HG03097 (cell line): ENCODE measurements at regions not wholly inside any gene's neighbourhood (a gene's known extent, or its start where the extent isn't known, plus 50 kb on each side); places are given as distances from the start of the nearest gene placed in this dataset.

Experiments
- ATAC-seq: cut with Tn5 transposase; IDR thresholded peaks from one replicate; pipeline ENCODE4 v1.9.1; 2021; ENCODE audit not compliant: unreplicated experiment, low FRiP score

DNA sequence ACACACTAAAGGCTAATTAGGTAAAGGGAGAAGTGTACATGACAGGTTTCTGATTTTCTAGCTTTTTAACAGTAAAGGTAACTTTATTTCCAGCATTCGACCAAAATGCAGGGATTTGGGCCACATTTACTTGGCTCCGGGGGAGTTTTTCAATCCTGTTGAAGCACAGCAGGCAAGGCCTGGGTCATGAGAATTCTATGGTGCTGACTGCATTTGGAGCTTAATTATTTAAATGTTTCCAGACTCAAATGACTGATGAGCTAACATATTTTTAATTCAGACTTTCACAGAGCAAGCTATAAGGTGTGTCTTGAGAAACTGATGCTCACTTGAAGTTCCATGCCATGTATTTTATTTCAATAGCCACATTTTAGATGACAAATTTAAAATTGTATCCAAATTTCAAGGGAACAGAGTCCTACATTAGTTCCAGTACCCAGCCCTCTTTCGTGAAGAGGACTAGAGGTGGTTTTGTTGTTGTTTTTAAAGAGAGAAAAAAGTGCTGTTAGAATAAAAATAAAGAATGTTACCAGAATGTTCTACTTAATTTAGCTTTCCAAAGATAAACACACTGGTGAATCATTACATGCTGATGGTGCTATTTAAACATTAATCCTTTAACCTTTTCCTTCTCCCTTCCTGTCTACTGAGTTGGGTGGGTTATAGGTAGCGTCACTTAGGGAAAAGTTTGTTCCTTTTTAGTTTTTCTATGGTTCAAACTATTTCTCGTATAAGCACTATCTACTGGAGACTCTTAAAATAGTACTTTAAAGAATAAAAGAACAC is 82.3 kb upstream of the PHACTR2 start:
- no peak for ATAC-seq

DNA sequence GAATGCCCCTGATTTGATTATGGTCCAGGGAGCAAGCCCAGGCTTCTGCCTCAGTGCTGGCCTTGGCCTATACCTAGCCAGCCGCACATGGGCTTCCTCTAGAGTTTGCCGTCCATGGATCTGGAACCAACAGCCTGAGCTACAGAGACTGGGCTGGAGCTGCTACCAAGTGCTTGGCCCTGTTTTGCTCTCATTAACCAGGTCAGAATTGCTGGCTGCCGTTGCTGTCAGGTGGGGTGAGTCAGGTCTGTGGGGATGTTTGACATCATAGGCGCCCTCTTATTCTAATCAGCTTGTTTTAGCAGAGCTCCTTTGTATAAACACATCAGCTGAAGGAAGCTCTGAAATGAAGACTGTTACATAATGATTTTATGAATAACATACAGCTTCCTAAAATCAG is 83.1 kb upstream of the PHACTR2 start:
- no peak for ATAC-seq

DNA sequence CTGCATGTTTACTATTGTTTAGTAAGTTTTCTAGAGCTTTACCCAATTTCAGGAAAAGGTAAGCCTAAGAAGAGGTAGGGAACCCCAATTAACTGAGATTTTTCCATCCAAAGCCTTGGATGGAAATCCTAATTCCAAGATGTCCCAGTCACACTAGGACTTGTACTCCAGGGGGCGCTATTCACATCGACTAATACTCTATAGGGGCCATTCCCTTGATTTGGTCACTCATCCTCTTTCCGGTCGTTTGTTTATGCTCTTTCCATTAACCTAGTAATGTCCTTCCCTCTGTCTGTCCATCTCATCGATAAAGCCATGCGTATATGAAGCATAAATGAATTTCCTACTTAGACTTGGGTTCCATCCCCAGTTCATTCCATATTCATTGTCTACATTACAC is 80.8 kb upstream of the FUCA2 start:
- no peak for ATAC-seq

DNA sequence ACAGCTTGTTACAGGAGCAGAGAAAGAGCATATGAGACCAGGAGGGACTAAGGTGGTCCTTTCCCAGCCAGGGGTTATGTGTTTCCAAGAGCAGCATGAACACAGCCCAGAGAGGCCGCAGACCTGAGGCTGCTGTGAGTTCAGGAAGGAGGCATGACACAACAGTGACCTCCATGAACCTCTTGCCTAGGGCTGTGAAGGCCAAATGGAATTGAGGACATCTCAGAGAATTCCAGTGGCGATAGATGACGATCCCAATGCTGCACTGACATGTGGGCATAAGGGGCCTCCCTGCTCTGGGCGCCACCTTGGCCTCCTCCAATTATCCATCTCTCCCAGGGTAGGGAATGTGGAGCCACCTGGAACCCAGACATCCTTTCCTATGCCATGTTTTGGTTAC is 79.9 kb upstream of the FUCA2 start:
- no peak for ATAC-seq

GRCh38 chr6:143589162-143589561 is 77.6 kb upstream of the FUCA2 start:
- no peak for ATAC-seq

DNA sequence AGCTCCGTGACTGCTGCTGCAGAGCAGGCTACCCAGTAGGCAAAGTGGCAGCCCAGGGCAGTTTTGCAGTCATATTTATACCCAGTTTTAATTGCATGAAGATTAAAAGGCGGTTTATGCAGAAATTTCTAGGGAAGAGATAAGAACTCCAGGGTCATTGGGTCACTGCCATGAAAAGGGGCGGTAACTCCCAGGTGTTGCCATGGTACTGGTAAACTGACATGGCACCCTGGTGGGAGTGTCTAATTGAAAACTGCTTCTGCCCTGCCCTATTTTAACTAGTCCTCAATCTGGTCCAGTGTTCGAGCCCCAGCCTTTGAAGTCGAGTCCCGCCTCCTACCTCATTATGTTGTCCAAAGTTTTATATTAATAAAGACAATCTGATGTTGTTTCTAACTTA is 75.0 kb upstream of the FUCA2 start:
- ATAC-seq: no peak

DNA sequence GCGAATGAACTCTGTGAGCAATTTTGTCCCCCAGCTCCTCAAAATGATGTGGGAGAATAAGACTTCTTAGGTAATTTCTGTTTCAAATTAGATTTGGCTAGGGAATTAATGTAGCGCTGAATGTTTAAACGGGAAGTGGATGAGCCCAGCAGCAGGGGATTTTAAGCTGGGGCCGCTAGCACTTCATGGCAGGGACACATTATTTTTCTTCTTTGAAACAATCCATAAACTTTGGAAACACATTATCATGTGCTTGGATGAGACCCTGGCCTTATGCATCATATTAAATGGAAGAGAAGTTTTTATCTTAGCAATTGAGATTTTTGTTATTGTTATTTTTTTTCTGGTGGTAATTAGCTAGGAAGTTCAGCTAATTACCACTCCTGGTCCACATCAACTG is 74.2 kb upstream of the FUCA2 start:
- no peak for ATAC-seq

GRCh38 chr6:143585241-143585640 is 73.7 kb upstream of the FUCA2 start:
- no peak for ATAC-seq

DNA sequence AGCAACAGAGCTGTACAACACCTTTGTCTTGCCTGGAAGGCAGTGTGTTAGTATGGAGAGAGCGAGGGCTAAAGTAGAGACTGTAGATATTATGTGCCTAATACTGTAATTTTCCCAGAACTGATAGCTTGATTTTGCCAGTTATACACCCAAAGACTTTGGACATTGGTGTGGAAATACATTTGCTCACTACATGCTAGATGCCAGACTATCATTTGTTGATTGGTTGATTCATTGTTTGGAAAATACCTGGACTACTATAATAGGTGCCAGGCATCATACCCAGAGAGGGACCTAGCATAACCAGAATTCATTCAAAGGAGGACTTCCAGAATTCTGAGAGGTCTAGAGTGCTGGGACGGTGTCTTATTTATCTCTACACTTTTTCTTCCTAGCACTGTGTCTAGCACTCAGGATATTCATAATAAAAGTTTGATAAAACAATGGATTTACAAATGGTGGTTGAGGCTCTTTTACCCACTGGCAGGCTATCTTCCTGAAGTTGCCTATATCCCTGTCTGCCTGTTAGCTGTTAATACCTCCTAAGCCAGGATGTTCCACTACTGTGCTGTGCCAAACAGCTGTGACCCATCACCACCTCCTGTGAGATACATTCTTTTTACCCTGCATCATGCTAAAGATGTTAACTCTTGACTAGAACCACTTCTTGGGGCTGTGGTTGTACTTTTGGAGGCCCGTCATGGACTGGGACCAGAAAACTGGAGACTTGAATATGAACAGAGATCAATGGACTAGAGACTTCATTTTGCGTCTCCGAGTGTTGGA is 72.2 kb upstream of the FUCA2 start:
- ATAC-seq: no peak

DNA sequence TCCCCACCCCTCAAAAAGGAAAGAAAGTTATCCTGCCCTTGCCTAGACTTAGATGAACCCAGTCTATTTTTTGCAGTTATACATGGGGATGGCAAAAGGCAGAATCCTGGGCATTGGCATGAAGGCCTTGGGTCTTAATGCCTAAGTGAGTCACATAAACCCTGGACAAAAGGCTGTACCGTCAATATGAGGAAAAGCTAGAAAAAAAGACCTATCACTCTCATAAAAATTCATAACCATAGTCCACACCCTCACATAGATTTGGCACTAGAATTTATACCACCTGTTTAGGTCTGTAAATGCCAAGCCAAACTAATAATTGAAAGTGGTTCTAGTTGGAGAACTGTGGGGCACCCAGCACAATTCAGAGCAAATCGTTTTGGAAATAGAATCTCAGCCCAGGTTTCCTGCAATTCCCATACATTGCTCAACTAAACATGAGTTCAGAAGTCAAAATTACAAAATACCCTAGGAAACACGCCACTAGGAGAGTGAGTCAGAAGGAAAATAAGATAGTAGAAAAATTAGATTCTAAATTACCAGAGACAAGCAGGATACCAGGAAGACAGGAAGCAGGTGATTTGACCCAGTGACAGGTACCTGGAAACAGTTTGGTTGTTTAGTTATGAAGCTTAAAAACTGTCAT is 70.4 kb upstream of the FUCA2 start:
- ATAC-seq: no peak

DNA sequence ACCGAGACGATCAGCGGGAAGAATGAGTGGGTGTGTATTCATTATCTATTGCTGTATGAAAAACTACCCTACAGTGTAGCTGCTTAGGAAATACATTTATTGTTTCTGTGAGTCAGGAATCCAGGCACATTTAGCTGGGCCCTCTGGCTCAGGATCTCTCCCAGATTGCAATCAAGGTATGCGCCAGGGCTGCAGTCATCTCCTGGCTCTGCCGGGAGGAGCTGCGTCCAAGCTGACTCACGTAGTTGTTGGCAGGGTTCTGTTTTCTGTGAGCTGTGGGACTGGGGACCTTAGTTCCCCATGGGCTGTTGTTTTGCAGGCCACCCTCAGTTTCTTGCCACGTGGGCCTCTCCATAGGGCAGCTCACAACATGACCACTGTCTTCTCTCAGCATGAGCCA is 68.2 kb upstream of the FUCA2 start:
- ATAC-seq: no peak

- no peak for ATAC-seq
Observed at GRCh38 chr6:143578054-143578453, 66.5 kb upstream of the FUCA2 start.

DNA sequence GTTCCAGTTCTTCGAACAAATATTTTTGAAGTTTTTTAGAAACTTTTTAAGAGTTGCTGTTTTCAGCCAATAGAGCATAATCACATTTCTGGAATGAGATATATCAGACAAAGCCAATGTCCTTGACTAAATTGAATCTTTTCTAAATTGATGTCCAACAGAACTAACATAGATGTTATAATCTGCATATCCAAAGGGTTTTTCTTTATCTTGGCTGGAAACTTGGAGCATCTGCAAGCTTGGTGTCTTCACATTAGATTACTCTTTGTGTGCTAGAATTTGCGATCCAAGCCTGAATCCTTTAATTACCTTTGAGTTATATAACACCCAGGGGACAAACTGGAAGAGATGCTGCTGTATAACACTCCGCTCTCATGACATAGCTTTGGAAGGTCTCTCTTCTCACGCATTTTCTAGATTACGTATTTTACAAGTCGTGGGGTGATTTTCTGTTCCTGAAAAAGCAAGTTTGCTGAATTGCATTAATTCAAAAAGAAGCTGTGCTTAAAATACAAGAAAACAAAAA is 64.4 kb upstream of the FUCA2 start:
- ATAC-seq: no peak

GRCh38 chr6:143575440-143575839 is 63.9 kb upstream of the FUCA2 start:
- peak; percentile 72 for ATAC-seq

DNA sequence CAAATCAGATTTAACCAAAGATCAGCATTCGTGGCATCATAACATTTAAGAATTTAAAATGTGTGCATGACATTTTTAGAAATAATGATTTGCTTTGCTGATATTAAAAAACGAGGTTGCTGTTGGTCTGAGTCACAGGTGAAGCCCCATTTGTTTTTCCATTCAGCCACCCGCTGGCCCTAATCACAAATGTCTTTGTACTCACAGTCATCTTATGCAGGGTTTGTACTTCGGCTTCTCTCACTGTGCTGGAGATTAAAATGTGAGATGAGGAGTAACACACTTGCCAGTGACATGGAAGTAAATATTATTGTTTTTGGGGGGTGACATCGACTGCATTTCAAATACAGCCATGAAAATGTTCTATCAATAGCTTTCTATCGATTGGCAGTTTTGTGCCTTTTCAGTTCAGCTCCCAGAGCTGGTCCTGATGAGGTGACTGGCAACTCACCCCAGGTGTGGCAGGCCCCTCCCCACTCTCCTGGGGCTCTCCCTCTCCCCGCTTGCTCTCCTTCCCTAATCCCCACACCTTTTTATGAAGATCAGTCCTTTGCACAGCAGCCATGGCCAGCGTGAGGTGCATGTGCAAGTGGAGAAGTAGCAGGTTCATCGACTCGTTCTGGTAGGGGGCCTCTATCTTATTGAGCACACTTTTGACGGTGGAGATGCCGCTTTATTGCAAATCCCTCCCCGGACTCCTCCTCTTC is 58.8 kb upstream of the FUCA2 start:
- no peak for ATAC-seq

- no peak for ATAC-seq
Observed at GRCh38 chr6:143569040-143569439, 57.5 kb upstream of the FUCA2 start.

GRCh38 chr6:143564484-143565017 is 53.0 kb upstream of the FUCA2 start:
- ATAC-seq: no peak

DNA sequence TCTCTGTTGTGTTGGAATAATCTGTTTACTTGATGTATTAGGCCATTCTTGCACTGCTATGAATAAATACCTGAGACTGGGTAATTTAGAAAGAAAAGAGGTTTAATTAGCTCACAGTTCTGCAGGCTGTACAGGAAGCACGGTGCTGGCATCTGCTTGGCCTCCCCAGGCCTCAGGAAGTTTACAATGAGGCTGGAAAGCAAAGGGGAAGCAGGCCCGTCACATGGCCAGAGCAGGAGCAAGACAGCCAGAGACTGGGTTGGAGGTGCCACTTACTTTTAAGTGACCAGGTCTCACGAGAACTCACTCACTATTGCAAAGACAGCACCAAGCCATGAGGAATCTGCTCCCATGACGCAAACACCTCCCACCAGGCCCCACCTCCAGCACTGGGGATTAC is 50.6 kb upstream of the FUCA2 start:
- ATAC-seq: no peak
